ENCODE measurements at regions not wholly inside any gene's neighbourhood (a gene's known extent, or its start where the extent isn't known, plus 50 kb on each side); places are given as distances from the start of the nearest gene placed in this dataset.
A peak's percentile ranks its signal among the peaks of the same experiment; 100 is the strongest.

- DNase-seq (ENCODE audit: low spot score) = peak; percentile 19
- no peaks in the 10 kb centered on the region for H3K36me3 Mint-ChIP-seq (ENCODE audit: low read depth, unreplicated experiment)
- H3K27me3 Mint-ChIP-seq (ENCODE audit: unreplicated experiment) = no peaks in the 10 kb centered on the region
- H3K27ac Mint-ChIP-seq (ENCODE audit: unreplicated experiment) = peak overlapping the region; percentile 85
- H3K4me1 Mint-ChIP-seq (ENCODE audit: unreplicated experiment) = peaks cover 28% of the 10 kb centered on the region
- H3K9me3 Mint-ChIP-seq (ENCODE audit: unreplicated experiment) = no peaks in the 10 kb centered on the region
- TF ChIP-seq CTCF (IDR thresholded peaks at IDR 0.05; ENCODE audit: unreplicated experiment) = no peak
- H3K4me3 Mint-ChIP-seq (ENCODE audit: unreplicated experiment) = no peak overlapping the region
Observed at GRCh38 chr21:15249285-15249993, 184.6 kb upstream of the NRIP1 start.

- TF ChIP-seq CTCF (IDR thresholded peaks at IDR 0.05; ENCODE audit: unreplicated experiment) = no peak
- H3K27ac Mint-ChIP-seq (ENCODE audit: unreplicated experiment) = no peak overlapping the region
- H3K4me1 Mint-ChIP-seq (ENCODE audit: unreplicated experiment) = peaks cover 28% of the 10 kb centered on the region
- H3K4me3 Mint-ChIP-seq (ENCODE audit: unreplicated experiment) = no peak overlapping the region
- no peaks in the 10 kb centered on the region for H3K27me3 Mint-ChIP-seq (ENCODE audit: unreplicated experiment)
- DNase-seq (ENCODE audit: low spot score) = no peak
- no peaks in the 10 kb centered on the region for H3K9me3 Mint-ChIP-seq (ENCODE audit: unreplicated experiment)
- no peaks in the 10 kb centered on the region for H3K36me3 Mint-ChIP-seq (ENCODE audit: low read depth, unreplicated experiment)
Observed at GRCh38 chr21:15250384-15250783, 185.6 kb upstream of the NRIP1 start.

GRCh38 chr21:15252431-15252830 lies 187.6 kb upstream of the NRIP1 start:
- H3K27me3 Mint-ChIP-seq (ENCODE audit: unreplicated experiment) = no peaks in the 10 kb centered on the region
- no peaks in the 10 kb centered on the region for H3K36me3 Mint-ChIP-seq (ENCODE audit: low read depth, unreplicated experiment)
- H3K4me3 Mint-ChIP-seq (ENCODE audit: unreplicated experiment) = no peak overlapping the region
- no peak for TF ChIP-seq CTCF (IDR thresholded peaks at IDR 0.05; ENCODE audit: unreplicated experiment)
- peaks cover 28% of the 10 kb centered on the region for H3K4me1 Mint-ChIP-seq (ENCODE audit: unreplicated experiment)
- no peak overlapping the region for H3K27ac Mint-ChIP-seq (ENCODE audit: unreplicated experiment)
- H3K9me3 Mint-ChIP-seq (ENCODE audit: unreplicated experiment) = no peaks in the 10 kb centered on the region
- no peak for DNase-seq (ENCODE audit: low spot score)

- no peaks in the 10 kb centered on the region for H3K27me3 Mint-ChIP-seq (ENCODE audit: unreplicated experiment)
- H3K4me1 Mint-ChIP-seq (ENCODE audit: unreplicated experiment) = peaks cover 22% of the 10 kb centered on the region
- no peaks in the 10 kb centered on the region for H3K9me3 Mint-ChIP-seq (ENCODE audit: unreplicated experiment)
- no peak for DNase-seq (ENCODE audit: low spot score)
- no peak overlapping the region for H3K27ac Mint-ChIP-seq (ENCODE audit: unreplicated experiment)
- no peak for TF ChIP-seq CTCF (IDR thresholded peaks at IDR 0.05; ENCODE audit: unreplicated experiment)
- H3K36me3 Mint-ChIP-seq (ENCODE audit: low read depth, unreplicated experiment) = no peaks in the 10 kb centered on the region
- H3K4me3 Mint-ChIP-seq (ENCODE audit: unreplicated experiment) = no peak overlapping the region
Observed at GRCh38 chr21:15254111-15254510, 189.3 kb upstream of the NRIP1 start.

- Mint-ChIP-seq H3K4me3 (ENCODE audit: unreplicated experiment) (no peak overlapping the region), H3K27me3 (ENCODE audit: unreplicated experiment) (no peaks in the 10 kb centered on the region)
Observed at GRCh38 chr21:15255261-15255660, 190.5 kb upstream of the NRIP1 start.

More at GRCh38 chr21:15255261-15255660, 190.5 kb upstream of the NRIP1 start:
- H3K4me1 Mint-ChIP-seq (ENCODE audit: unreplicated experiment) = peaks cover 12% of the 10 kb centered on the region
- DNase-seq (ENCODE audit: low spot score) = no peak
- TF ChIP-seq CTCF (IDR thresholded peaks at IDR 0.05; ENCODE audit: unreplicated experiment) = no peak
- no peaks in the 10 kb centered on the region for H3K36me3 Mint-ChIP-seq (ENCODE audit: low read depth, unreplicated experiment)
- H3K27ac Mint-ChIP-seq (ENCODE audit: unreplicated experiment) = no peak overlapping the region
- H3K9me3 Mint-ChIP-seq (ENCODE audit: unreplicated experiment) = no peaks in the 10 kb centered on the region

Data from endothelial cell (in vitro differentiated cells).